NB4 (cell line): ENCODE measurements at regions not wholly inside any gene's neighbourhood (a gene's known extent, or its start where the extent isn't known, plus 50 kb on each side); places are given as distances from the start of the nearest gene placed in this dataset.
A peak's percentile ranks its signal among the peaks of the same experiment; 100 is the strongest.

ENCODE experiments used
- DNase-seq: peaks from one replicate; pipeline ENCODE4 v3.0.0; 2010; ENCODE audit warnings: low read depth
- H3K4me3 ChIP-seq: one replicate; pipeline ENCODE4 v1.5.1; 2011; ENCODE audit warnings: mild to moderate bottlenecking, low read depth, low read length, moderate library complexity
- CTCF ChIP-seq: IDR thresholded peaks from one replicate; pipeline ENCODE4 v1.5.1; 2012; ENCODE audit warnings: low read depth, low read length
- MAX ChIP-seq: IDR thresholded peaks from 2 replicates; pipeline ENCODE4 v1.6.1; 2011; ENCODE audit warnings: low read depth, low read length
- MYC ChIP-seq: IDR thresholded peaks from 2 replicates; pipeline ENCODE4 v1.6.1; 2011; ENCODE audit warnings: low read depth, low read length
- POLR2A ChIP-seq: IDR thresholded peaks from 2 replicates; pipeline ENCODE4 v1.6.1; 2011; ENCODE audit warnings: mild to moderate bottlenecking; ENCODE audit not compliant: insufficient read length; ENCODE audit errors: extremely low read depth

- no peak for TF ChIP-seq MAX
- TF ChIP-seq POLR2A, result no peak
- no peak for TF ChIP-seq MYC
- TF ChIP-seq CTCF, result no peak
- DNase-seq, result no peak
- no peak overlapping the region for H3K4me3 ChIP-seq
These were observed 320.1 kb downstream of the C16orf95 start for GRCh38 chr16:86997058-86997457.

- TF ChIP-seq MAX (no peak), CTCF (no peak), MYC (no peak), POLR2A (no peak)
- no peak for DNase-seq
- H3K4me3 ChIP-seq, result no peak overlapping the region
These were observed 318.8 kb downstream of the C16orf95 start for GRCh38 chr16:86998196-86999001.

- DNase-seq, result no peak
- TF ChIP-seq CTCF (no peak), MYC (no peak), POLR2A (no peak), MAX (no peak)
- H3K4me3 ChIP-seq, result no peak overlapping the region
These were observed 317.2 kb downstream of the C16orf95 start for GRCh38 chr16:87000001-87000400.

GRCh38 chr16:87002717-87003413 lies 314.3 kb downstream of the C16orf95 start:
- H3K4me3 ChIP-seq, result no peak overlapping the region
- no peak for TF ChIP-seq MAX
- TF ChIP-seq CTCF, result no peak
- TF ChIP-seq POLR2A, result no peak
- no peak for TF ChIP-seq MYC
- peak; percentile 67 for DNase-seq

- H3K4me3 ChIP-seq, result no peak overlapping the region
- no peak for DNase-seq
- no peak for TF ChIP-seq CTCF
- TF ChIP-seq MAX, result no peak
- TF ChIP-seq POLR2A, result no peak
- TF ChIP-seq MYC, result no peak
These were observed 313.8 kb downstream of the C16orf95 start for GRCh38 chr16:87003414-87003755.
